SU-DHL-6 (cell line): ENCODE measurements at regions not wholly inside any gene's neighbourhood (a gene's known extent, or its start where the extent isn't known, plus 50 kb on each side); places are given as distances from the start of the nearest gene placed in this dataset.

ENCODE experiments used
- H2AFZ ChIP-seq: fragments of 200-600 bp; sonication (generic); 2 replicates; pipeline ENCODE4 v1.6.1; 2014; ENCODE audit warnings: low read depth, mild to moderate bottlenecking, moderate library complexity, mixed read lengths, antibody characterized with exemption, low read length; ENCODE audit not compliant: severe bottlenecking
- H3F3A ChIP-seq: fragments of 200-600 bp; shearing (Covaris generic); 2 replicates; pipeline ENCODE4 v1.6.0; 2016; ENCODE audit warnings: antibody characterized with exemption, mild to moderate bottlenecking; ENCODE audit not compliant: insufficient read depth
- H3K27ac ChIP-seq: fragments of 200-600 bp; sonication (generic); 2 replicates; pipeline ENCODE4 v1.5.1; 2016; ENCODE audit warnings: low read depth, mild to moderate bottlenecking, low read length, moderate library complexity, mixed read lengths
- H3K27me3 ChIP-seq: fragments of 200-600 bp; sonication (generic), shearing (Covaris generic); 2 replicates; pipeline ENCODE4 v1.6.0; 2014; ENCODE audit warnings: mild to moderate bottlenecking, low read length
- H3K36me3 ChIP-seq: fragments of 200-600 bp; sonication (generic); 2 replicates; pipeline ENCODE4 v1.6.1; 2014; ENCODE audit warnings: mild to moderate bottlenecking, low read length, mixed read lengths
- H3K4me2 ChIP-seq: fragments of 300-600, 200-600 bp; shearing (Covaris generic), sonication (generic); 2 replicates; pipeline ENCODE4 v1.6.0; 2014; ENCODE audit warnings: low read length, low read depth, mild to moderate bottlenecking; ENCODE audit not compliant: poor library complexity, severe bottlenecking
- H3K4me3 ChIP-seq: fragments of 200-600 bp; sonication (generic); 2 replicates; pipeline ENCODE4 v1.5.1; 2014; ENCODE audit warnings: antibody characterized with exemption, low read length, mild to moderate bottlenecking, mixed read lengths; ENCODE audit not compliant: insufficient read depth, poor library complexity, severe bottlenecking
- H3K79me2 ChIP-seq: fragments of 200-600 bp; sonication (generic); 2 replicates; pipeline ENCODE4 v1.6.1; 2014; ENCODE audit warnings: mild to moderate bottlenecking, low read length, moderate library complexity; ENCODE audit not compliant: insufficient read depth
- H3K9ac ChIP-seq: fragments of 200-600 bp; sonication (generic); 2 replicates; pipeline ENCODE4 v1.7.0; 2014; ENCODE audit warnings: mild to moderate bottlenecking, low read length
- H3K9me2 ChIP-seq: fragments of 200-600 bp; sonication (generic); replicated peaks from 2 replicates; pipeline ENCODE4 v1.6.1; 2014; ENCODE audit warnings: low read length; ENCODE audit not compliant: insufficient read depth
- H3K9me3 ChIP-seq: fragments of 200-600 bp; sonication (generic); 2 replicates; pipeline ENCODE4 v1.6.1; 2014; ENCODE audit warnings: low read length, mixed read lengths; ENCODE audit not compliant: insufficient read depth
- H4K20me1 ChIP-seq: fragments of 200-600 bp; sonication (generic); 2 replicates; pipeline ENCODE4 v1.6.1; 2014; ENCODE audit warnings: low read depth, mild to moderate bottlenecking, antibody characterized with exemption, low read length, moderate library complexity, mixed read lengths
- CTCF ChIP-seq: fragments of 200-600 bp; sonication (generic); IDR thresholded peaks from one replicate; pipeline ENCODE4 v1.5.1; 2017; ENCODE audit warnings: antibody characterized with exemption, mild to moderate bottlenecking, low read length, moderate library complexity; ENCODE audit not compliant: insufficient read depth, poor library complexity, severe bottlenecking
- EZH2phosphoT487 ChIP-seq: fragments of 200-600 bp; sonication (generic), shearing (Covaris generic); conservative IDR thresholded peaks from 2 replicates; pipeline ENCODE4 v1.6.1; 2018; ENCODE audit warnings: mild to moderate bottlenecking, antibody characterized with exemption, low read length, moderate library complexity, mixed read lengths

- no peak overlapping the region for H2AFZ ChIP-seq
- TF ChIP-seq EZH2phosphoT487, result no peak
- no peak for TF ChIP-seq CTCF
Measured at GRCh38 chr2:147394179-147394790, 450.5 kb upstream of the ACVR2A start.

GRCh38 chr2:147392180-147392579, 452.6 kb upstream of the ACVR2A start:
- H3K9ac ChIP-seq, result no peak overlapping the region
- no peak overlapping the region for H3K4me2 ChIP-seq
- H4K20me1 ChIP-seq, result no peaks in the 10 kb centered on the region
- H3K27me3 ChIP-seq, result no peaks in the 10 kb centered on the region
- no peak overlapping the region for H2AFZ ChIP-seq
- H3K9me2 ChIP-seq, result no peaks in the 10 kb centered on the region
- H3K4me3 ChIP-seq, result no peak overlapping the region
- no peaks in the 10 kb centered on the region for H3K9me3 ChIP-seq
- no peaks in the 10 kb centered on the region for H3F3A ChIP-seq
- H3K36me3 ChIP-seq, result no peaks in the 10 kb centered on the region
- H3K27ac ChIP-seq, result no peak overlapping the region
- TF ChIP-seq CTCF, result no peak
- no peak for TF ChIP-seq EZH2phosphoT487
- H3K79me2 ChIP-seq, result no peaks in the 10 kb centered on the region

More at GRCh38 chr2:147394179-147394790, 450.5 kb upstream of the ACVR2A start:
- no peaks in the 10 kb centered on the region for H3F3A ChIP-seq
- H4K20me1 ChIP-seq, result no peaks in the 10 kb centered on the region
- no peaks in the 10 kb centered on the region for H3K79me2 ChIP-seq
- H3K36me3 ChIP-seq, result no peaks in the 10 kb centered on the region
- H3K27ac ChIP-seq, result no peak overlapping the region
- no peaks in the 10 kb centered on the region for H3K9me3 ChIP-seq
- no peak overlapping the region for H3K4me2 ChIP-seq
- no peaks in the 10 kb centered on the region for H3K27me3 ChIP-seq
- no peaks in the 10 kb centered on the region for H3K9me2 ChIP-seq
- H3K9ac ChIP-seq, result no peak overlapping the region
- H3K4me3 ChIP-seq, result no peak overlapping the region

- Histone ChIP-seq H3K27me3 (no peaks in the 10 kb centered on the region), H3K4me3 (no peak overlapping the region), H3K36me3 (no peaks in the 10 kb centered on the region), H4K20me1 (no peaks in the 10 kb centered on the region), H3K4me2 (no peak overlapping the region), H3K79me2 (no peaks in the 10 kb centered on the region), H3K9ac (no peak overlapping the region), H3F3A (no peaks in the 10 kb centered on the region), H3K27ac (no peak overlapping the region), H3K9me2 (no peaks in the 10 kb centered on the region), H3K9me3 (no peaks in the 10 kb centered on the region), H2AFZ (no peak overlapping the region)
- TF ChIP-seq CTCF, result no peak
- TF ChIP-seq EZH2phosphoT487, result no peak
Measured at GRCh38 chr2:147390475-147390874, 454.4 kb upstream of the ACVR2A start.

- Histone ChIP-seq H3F3A (no peaks in the 10 kb centered on the region), H2AFZ (no peak overlapping the region), H3K9me2 (no peaks in the 10 kb centered on the region), H3K79me2 (no peaks in the 10 kb centered on the region), H4K20me1 (no peaks in the 10 kb centered on the region), H3K36me3 (no peaks in the 10 kb centered on the region), H3K27ac (no peak overlapping the region), H3K4me2 (no peak overlapping the region), H3K27me3 (no peaks in the 10 kb centered on the region), H3K9ac (no peak overlapping the region), H3K4me3 (no peak overlapping the region), H3K9me3 (no peaks in the 10 kb centered on the region)
- TF ChIP-seq EZH2phosphoT487 (no peak), CTCF (no peak)
Measured at GRCh38 chr2:147389218-147389617, 455.6 kb upstream of the ACVR2A start.
